ENCODE measurements at regions not wholly inside any gene's neighbourhood (a gene's known extent, or its start where the extent isn't known, plus 50 kb on each side); places are given as distances from the start of the nearest gene placed in this dataset.
"Not testable (repeated sequence)": the region's sequence is repeated elsewhere in the genome, so short reads cannot be mapped to it uniquely, and the experiment has no call there.

GRCh38 chr2:20949256-20949655 is 94.6 kb downstream of the APOB start:
- Histone ChIP-seq H3K4me3 (no peak overlapping the region), H3K4me1 (no peaks in the 10 kb centered on the region), H3K9me3 (no peaks in the 10 kb centered on the region), H3K27ac (no peak overlapping the region), H3K27me3 (peaks cover 0 to 10% (median 0%) of the 10 kb centered on the region in 9 donors), H3K36me3 (no peaks in the 10 kb centered on the region)
- TF ChIP-seq POLR2A (IDR thresholded peaks at IDR 0.05): no peak
- no peak for TF ChIP-seq CTCF (IDR thresholded peaks at IDR 0.05)
- WGBS, 4 donors: 70 to 80% (median 73%) methylated on average over 12 of the region's 12 CpGs
- intact Hi-C loops (cut with DNase I): no loop called here
- ATAC-seq (no peak), DNase-seq (no peak)

- peaks cover 0 to 10% (median 0%) of the 10 kb centered on the region in 9 donors for H3K27me3 ChIP-seq
- peaks cover 0 to 3% (median 0%) of the 10 kb centered on the region in 12 donors for H3K4me1 ChIP-seq
- no peaks in the 10 kb centered on the region for H3K9me3 ChIP-seq
- WGBS, 4 donors: 75 to 79% (median 77%) methylated on average over 3 of the region's 3 CpGs
- no peak for DNase-seq
- no peak overlapping the region for H3K4me3 ChIP-seq
- no peak overlapping the region for H3K27ac ChIP-seq
- TF ChIP-seq POLR2A (IDR thresholded peaks at IDR 0.05) (no peak), CTCF (IDR thresholded peaks at IDR 0.05) (no peak)
- ATAC-seq: no peak
- intact Hi-C loops (cut with DNase I): no loop called here
- H3K36me3 ChIP-seq: no peaks in the 10 kb centered on the region
These were observed 97.4 kb downstream of the APOB start for GRCh38 chr2:20946468-20946867.

- DNase-seq; H3K9me3 ChIP-seq; intact Hi-C loops (cut with DNase I); ATAC-seq; H3K36me3 ChIP-seq; H3K27me3 ChIP-seq; H3K4me1 ChIP-seq; H3K4me3 ChIP-seq; H3K27ac ChIP-seq: not testable (repeated sequence)
- 57 to 75% (median 71%) methylated on average over 6 of the region's 6 CpGs for WGBS, 4 donors
These were observed 100.2 kb downstream of the APOB start for GRCh38 chr2:20943721-20944120.

GRCh38 chr2:20942646-20943125 is 101.2 kb downstream of the APOB start:
- DNase-seq (peak in 3 of 5 donors; percentile 12 to 39 (median 27)), ATAC-seq (peak; percentile 59 to 82 (median 67))
- no peaks in the 10 kb centered on the region for H3K9me3 ChIP-seq
- H3K27me3 ChIP-seq: peaks cover 0 to 4% (median 0%) of the 10 kb centered on the region in 9 donors
- peaks cover 0 to 3% (median 0%) of the 10 kb centered on the region in 12 donors for H3K4me1 ChIP-seq
- TF ChIP-seq POLR2A (IDR thresholded peaks at IDR 0.05): no peak
- no peak for TF ChIP-seq CTCF (IDR thresholded peaks at IDR 0.05)
- WGBS, 4 donors: 66 to 71% (median 67%) methylated on average over 5 of the region's 5 CpGs
- no peak overlapping the region for H3K4me3 ChIP-seq
- H3K27ac ChIP-seq: peak overlapping the region in 3 of 12 donors; percentile 20 to 43 (median 30)
- intact Hi-C loops (cut with DNase I): no loop called here
- H3K36me3 ChIP-seq: no peaks in the 10 kb centered on the region

GRCh38 chr2:20940856-20941255 is 103.0 kb downstream of the APOB start:
- no peaks in the 10 kb centered on the region for H3K9me3 ChIP-seq
- H3K4me3 ChIP-seq: no peak overlapping the region
- DNase-seq (no peak), ATAC-seq (no peak)
- intact Hi-C loops (cut with DNase I): no loop called here
- peak overlapping the region in 1 of 12 donors; percentile 25 for H3K27ac ChIP-seq
- no peaks in the 10 kb centered on the region for H3K36me3 ChIP-seq
- TF ChIP-seq POLR2A (IDR thresholded peaks at IDR 0.05) (no peak), CTCF (IDR thresholded peaks at IDR 0.05) (no peak)
- peaks cover 0 to 4% (median 0%) of the 10 kb centered on the region in 9 donors for H3K27me3 ChIP-seq
- peaks cover 0 to 3% (median 0%) of the 10 kb centered on the region in 12 donors for H3K4me1 ChIP-seq
- WGBS, 4 donors: 87 to 92% (median 91%) methylated on average over 7 of the region's 7 CpGs

Measured in heart left ventricle (tissue), 16 donors.